ENCODE measurements at regions not wholly inside any gene's neighbourhood (a gene's known extent, or its start where the extent isn't known, plus 50 kb on each side); places are given as distances from the start of the nearest gene placed in this dataset.

GRCh38 chr10:30114881-30115625, 55.7 kb upstream of the JCAD start:
- Histone ChIP-seq H3K9me3 (ENCODE audit: control insufficient read depth, low read depth, low read length) (no peaks in the 10 kb centered on the region), H2AFZ (ENCODE audit: low read length) (peak overlapping the region; percentile 65), H3K4me1 (ENCODE audit: insufficient read depth, low read length) (no peaks in the 10 kb centered on the region), H4K5ac (ENCODE audit: insufficient read length, low read depth, low read length) (no peak overlapping the region), H2AK5ac (ENCODE audit: insufficient read length, low read length) (no peak overlapping the region), H3K9ac (ENCODE audit: extremely low read depth, insufficient read length, low read length) (no peak overlapping the region), H3K4me2 (ENCODE audit: insufficient read depth, insufficient read length, low read length) (no peak overlapping the region), H3K27ac (ENCODE audit: insufficient read length, low read depth, low read length) (no peak overlapping the region), H3K79me1 (ENCODE audit: insufficient read depth, low read depth, low read length, poor library complexity, severe bottlenecking) (no peaks in the 10 kb centered on the region), H2BK15ac (ENCODE audit: low read depth, low read length) (no peak overlapping the region), H4K20me1 (ENCODE audit: control insufficient read depth, insufficient read depth, insufficient read length) (no peaks in the 10 kb centered on the region), H3T11ph (ENCODE audit: low read length) (no peak overlapping the region), H3K4ac (ENCODE audit: low read depth, low read length) (no peak overlapping the region), H2BK20ac (ENCODE audit: low read depth, low read length, poor library complexity, severe bottlenecking) (no peak overlapping the region), H3K14ac (ENCODE audit: insufficient read depth, low read length) (no peak overlapping the region), H2BK12ac (ENCODE audit: insufficient read length, low read depth, low read length) (no peak overlapping the region), H4K91ac (ENCODE audit: insufficient read length, low read depth, low read length) (no peak overlapping the region), H3K23me2 (ENCODE audit: insufficient read length, low read depth, low read length, poor library complexity, severe bottlenecking) (no peaks in the 10 kb centered on the region), H3K27me3 (ENCODE audit: insufficient read depth, low read length) (no peaks in the 10 kb centered on the region), H3K79me2 (ENCODE audit: insufficient read depth, low read length) (no peaks in the 10 kb centered on the region), H3K18ac (ENCODE audit: insufficient read length, low read depth, low read length) (no peak overlapping the region), H3K23ac (ENCODE audit: insufficient read length, low read depth, low read length) (no peak overlapping the region), H2BK5ac (ENCODE audit: insufficient read length, low read length) (no peak overlapping the region), H2BK120ac (ENCODE audit: low read depth, low read length, poor library complexity, severe bottlenecking) (no peak overlapping the region), H3K56ac (ENCODE audit: insufficient read length, low read depth, low read length) (no peak overlapping the region), H4K8ac (replicated peaks; ENCODE audit: insufficient read length, low read depth, low read length) (no peak overlapping the region)
- Mint-ChIP-seq H3K4me1 (peaks cover 9 to 19% of the 10 kb centered on the region in 2 experiments), H3K36me3 (ENCODE audit: insufficient read depth in 1 of 3, low read depth in 3 of 3) (no peaks in the 10 kb centered on the region), H3K27ac (peak overlapping the region in 2 of 3 experiments; percentile 64 to 76; a peak in 2 of 7 replicates), H3K27me3 (ENCODE audit: low read depth) (no peaks in the 10 kb centered on the region; the same call in 1 of the 2 replicates), H3K4me3 (peak overlapping the region in 1 of 2 experiments; percentile 37; a peak in 1 of 5 replicates), H3K9me3 (no peaks in the 10 kb centered on the region)
- DNase-seq, result no peak
- WGBS (ENCODE audit: extremely low coverage, insufficient read length, low lambda C conversion rate), result no CpG with 5 or more reads among the region's 13 CpGs
- TF ChIP-seq CTCF (conservative IDR thresholded peaks at IDR 0.05), result no peak
